SU-DHL-6 (cell line): ENCODE measurements at regions not wholly inside any gene's neighbourhood (a gene's known extent, or its start where the extent isn't known, plus 50 kb on each side); places are given as distances from the start of the nearest gene placed in this dataset.

ENCODE experiments used
- EZH2phosphoT487 ChIP-seq: fragments of 200-600 bp; sonication (generic), shearing (Covaris generic); conservative IDR thresholded peaks from 2 replicates; pipeline ENCODE4 v1.6.1; 2018; ENCODE audit warnings: mild to moderate bottlenecking, antibody characterized with exemption, low read length, moderate library complexity, mixed read lengths
- TF ChIP-seq, protein P1 (sequence below): fragments of 200-600 bp; sonication (generic); IDR thresholded peaks from one replicate; pipeline ENCODE4 v1.5.1; 2017; ENCODE audit warnings: antibody characterized with exemption, mild to moderate bottlenecking, low read length, moderate library complexity; ENCODE audit not compliant: insufficient read depth, poor library complexity, severe bottlenecking

- TF ChIP-seq, protein P1, sequence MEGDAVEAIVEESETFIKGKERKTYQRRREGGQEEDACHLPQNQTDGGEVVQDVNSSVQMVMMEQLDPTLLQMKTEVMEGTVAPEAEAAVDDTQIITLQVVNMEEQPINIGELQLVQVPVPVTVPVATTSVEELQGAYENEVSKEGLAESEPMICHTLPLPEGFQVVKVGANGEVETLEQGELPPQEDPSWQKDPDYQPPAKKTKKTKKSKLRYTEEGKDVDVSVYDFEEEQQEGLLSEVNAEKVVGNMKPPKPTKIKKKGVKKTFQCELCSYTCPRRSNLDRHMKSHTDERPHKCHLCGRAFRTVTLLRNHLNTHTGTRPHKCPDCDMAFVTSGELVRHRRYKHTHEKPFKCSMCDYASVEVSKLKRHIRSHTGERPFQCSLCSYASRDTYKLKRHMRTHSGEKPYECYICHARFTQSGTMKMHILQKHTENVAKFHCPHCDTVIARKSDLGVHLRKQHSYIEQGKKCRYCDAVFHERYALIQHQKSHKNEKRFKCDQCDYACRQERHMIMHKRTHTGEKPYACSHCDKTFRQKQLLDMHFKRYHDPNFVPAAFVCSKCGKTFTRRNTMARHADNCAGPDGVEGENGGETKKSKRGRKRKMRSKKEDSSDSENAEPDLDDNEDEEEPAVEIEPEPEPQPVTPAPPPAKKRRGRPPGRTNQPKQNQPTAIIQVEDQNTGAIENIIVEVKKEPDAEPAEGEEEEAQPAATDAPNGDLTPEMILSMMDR = no peak
- no peak for TF ChIP-seq EZH2phosphoT487
Measured at GRCh38 chr7:68449099-68449498, 1149.2 kb upstream of the AUTS2 start.
